OCI-LY7 (cell line): ENCODE measurements at regions not wholly inside any gene's neighbourhood (a gene's known extent, or its start where the extent isn't known, plus 50 kb on each side); places are given as distances from the start of the nearest gene placed in this dataset.

ENCODE experiments used
- CTCF ChIP-seq: fragments of 200-600 bp; sonication (generic); conservative IDR thresholded peaks from 2 replicates; pipeline ENCODE4 v1.5.1; 2014; ENCODE audit warnings: mild to moderate bottlenecking, antibody characterized with exemption, low read length, moderate library complexity, mixed read lengths
- EZH2phosphoT487 ChIP-seq: fragments of 200-600 bp; sonication (generic); IDR thresholded peaks from 2 replicates; pipeline ENCODE4 v1.6.1; 2018; ENCODE audit warnings: low read depth, borderline replicate concordance, mild to moderate bottlenecking, mixed run types, antibody characterized with exemption, low read length, moderate library complexity, mixed read lengths

GRCh38 chr6:1070085-1070521 is 241.8 kb upstream of the FOXQ1 start:
- TF ChIP-seq EZH2phosphoT487 (no peak), CTCF (no peak)
